PC-9 (cell line): ENCODE measurements at regions not wholly inside any gene's neighbourhood (a gene's known extent, or its start where the extent isn't known, plus 50 kb on each side); places are given as distances from the start of the nearest gene placed in this dataset.

ENCODE experiments used
- BruUV-seq: library from RNA; stranded (reverse); fragments of 400-500 nt; replicated peaks from 2 replicates; lab custom pipeline; 2021; lab: Mats Ljungman, UMichigan
- CTCF ChIA-PET: fragments of 300-600 bp; sonication (Branson Sonifier 250); formaldehyde crosslinking; loops from one replicate; lab custom pipeline; 2022; ENCODE audit warnings: antibody characterized with exemption; lab: Charles Lee
- POLR2A ChIA-PET: fragments of 300-600 bp; sonication (Branson Sonifier 250); formaldehyde crosslinking; loops from one replicate; lab custom pipeline; 2022; ENCODE audit warnings: antibody characterized with exemption; ENCODE audit not compliant: unreplicated experiment; lab: Charles Lee
- DNase-seq, 2 experiments: peaks; one replicate each; pipeline versions ENCODE4 v3.0.0 to v3.0.0-alpha.2; 2015 to 2022; ENCODE audit warnings: mixed read lengths in 1 of 2
- H2AFZ ChIP-seq: fragments of 200-600 bp; sonication (generic); 2 replicates; pipeline ENCODE4 v1.8.1; 2017; ENCODE audit warnings: antibody characterized with exemption
- H3F3A ChIP-seq: fragments of 200-600 bp; sonication (generic); 2 replicates; pipeline ENCODE4 v1.8.1; 2017; ENCODE audit warnings: antibody characterized with exemption, mild to moderate bottlenecking, low read depth; ENCODE audit not compliant: insufficient read depth
- H3K27ac ChIP-seq: fragments of 200-600 bp; sonication (generic); 2 replicates; pipeline ENCODE4 v1.6.1; 2016; ENCODE audit warnings: mixed run types
- H3K27me3 ChIP-seq: fragments of 200-600 bp; sonication (generic); 2 replicates; pipeline ENCODE4 v1.6.1; 2016; ENCODE audit warnings: low read depth, mixed run types; ENCODE audit not compliant: insufficient read depth
- H3K36me3 ChIP-seq: fragments of 200-600 bp; sonication (generic); 2 replicates; pipeline ENCODE4 v1.6.1; 2016; ENCODE audit warnings: low read depth, mixed run types
- H3K4me1 ChIP-seq: fragments of 200-600 bp; sonication (generic); replicated peaks from 2 replicates; pipeline ENCODE4 v1.6.1; 2016; ENCODE audit warnings: mixed run types; ENCODE audit not compliant: insufficient read depth
- H3K4me2 ChIP-seq: fragments of 200-600 bp; sonication (generic); 2 replicates; pipeline ENCODE4 v1.6.1; 2017; ENCODE audit warnings: mixed run types
- H3K4me3 ChIP-seq: fragments of 200-600 bp; sonication (generic); 2 replicates; pipeline ENCODE4 v1.6.1; 2016; ENCODE audit warnings: mixed run types
- H3K79me2 ChIP-seq: fragments of 200-600 bp; sonication (generic); 2 replicates; pipeline ENCODE4 v1.6.1; 2017; ENCODE audit warnings: low read depth, mixed run types
- H3K9me2 ChIP-seq: fragments of 200-600 bp; sonication (generic); 2 replicates; pipeline ENCODE4 v1.8.1; 2017; ENCODE audit warnings: mild to moderate bottlenecking; ENCODE audit not compliant: insufficient read depth
- H3K9me3 ChIP-seq: fragments of 200-600 bp; sonication (generic); 2 replicates; pipeline ENCODE4 v1.8.1; 2016; ENCODE audit warnings: low read depth; ENCODE audit not compliant: insufficient read depth
- H4K20me1 ChIP-seq: fragments of 200-600 bp; sonication (generic); 2 replicates; pipeline ENCODE4 v1.8.1; 2017; ENCODE audit not compliant: insufficient read depth
- EZH2 ChIP-seq: fragments of 200-600 bp; sonication (generic); IDR thresholded peaks from 2 replicates; pipeline ENCODE4 v1.8.0; 2017; ENCODE audit warnings: antibody characterized with exemption, low read depth
- intact Hi-C: fragments of 100-400 bp; cut with micrococcal nuclease; formaldehyde crosslinking; loops from one replicate; pipeline ENCODE4 v1.10.0; 2022; ENCODE audit not compliant: unreplicated experiment
- TF ChIP-seq, protein P1 (sequence below): fragments of 200-600 bp; sonication (generic); conservative IDR thresholded peaks from 2 replicates; pipeline ENCODE4 v1.6.1; 2017; ENCODE audit warnings: mixed run types, antibody characterized with exemption, mild to moderate bottlenecking, moderate library complexity

DNA sequence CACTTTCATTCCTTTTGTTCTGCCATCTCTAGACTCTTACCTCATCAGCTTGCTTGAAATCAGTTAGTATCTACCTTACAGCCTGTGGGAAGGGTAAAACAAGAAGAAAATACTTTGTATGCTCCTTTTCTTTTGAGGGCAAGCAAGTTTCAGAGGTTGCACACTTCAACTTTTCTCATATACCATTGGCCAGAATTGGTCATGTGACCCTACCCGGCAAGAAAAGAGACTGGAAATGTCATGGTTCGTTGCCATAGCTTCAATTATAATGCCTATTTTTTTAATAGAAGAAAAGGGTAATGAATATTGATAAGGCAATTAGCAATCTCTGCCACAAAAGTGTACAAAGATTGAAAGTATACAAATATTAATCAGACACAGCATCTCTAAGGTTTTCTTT lies 346.7 kb upstream of the TACR3 start:
- H3K27me3 ChIP-seq, result no peaks in the 10 kb centered on the region
- CTCF ChIA-PET, result no interaction called here
- H3K4me2 ChIP-seq, result no peak overlapping the region
- no peak for TF ChIP-seq EZH2
- TF ChIP-seq, protein P1, sequence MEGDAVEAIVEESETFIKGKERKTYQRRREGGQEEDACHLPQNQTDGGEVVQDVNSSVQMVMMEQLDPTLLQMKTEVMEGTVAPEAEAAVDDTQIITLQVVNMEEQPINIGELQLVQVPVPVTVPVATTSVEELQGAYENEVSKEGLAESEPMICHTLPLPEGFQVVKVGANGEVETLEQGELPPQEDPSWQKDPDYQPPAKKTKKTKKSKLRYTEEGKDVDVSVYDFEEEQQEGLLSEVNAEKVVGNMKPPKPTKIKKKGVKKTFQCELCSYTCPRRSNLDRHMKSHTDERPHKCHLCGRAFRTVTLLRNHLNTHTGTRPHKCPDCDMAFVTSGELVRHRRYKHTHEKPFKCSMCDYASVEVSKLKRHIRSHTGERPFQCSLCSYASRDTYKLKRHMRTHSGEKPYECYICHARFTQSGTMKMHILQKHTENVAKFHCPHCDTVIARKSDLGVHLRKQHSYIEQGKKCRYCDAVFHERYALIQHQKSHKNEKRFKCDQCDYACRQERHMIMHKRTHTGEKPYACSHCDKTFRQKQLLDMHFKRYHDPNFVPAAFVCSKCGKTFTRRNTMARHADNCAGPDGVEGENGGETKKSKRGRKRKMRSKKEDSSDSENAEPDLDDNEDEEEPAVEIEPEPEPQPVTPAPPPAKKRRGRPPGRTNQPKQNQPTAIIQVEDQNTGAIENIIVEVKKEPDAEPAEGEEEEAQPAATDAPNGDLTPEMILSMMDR, result no peak
- H4K20me1 ChIP-seq, result no peaks in the 10 kb centered on the region
- intact Hi-C loops, result no loop called here
- no peak overlapping the region for H2AFZ ChIP-seq
- H3K36me3 ChIP-seq, result no peaks in the 10 kb centered on the region
- H3K9me2 ChIP-seq, result no peaks in the 10 kb centered on the region
- H3F3A ChIP-seq, result no peaks in the 10 kb centered on the region
- H3K9me3 ChIP-seq, result no peaks in the 10 kb centered on the region
- POLR2A ChIA-PET, result no interaction called here
- DNase-seq, result no peak
- H3K4me3 ChIP-seq, result no peak overlapping the region
- H3K4me1 ChIP-seq, result no peaks in the 10 kb centered on the region
- H3K27ac ChIP-seq, result no peak overlapping the region
- H3K79me2 ChIP-seq, result no peaks in the 10 kb centered on the region
- BruUV-seq, result no TSS peak

DNA sequence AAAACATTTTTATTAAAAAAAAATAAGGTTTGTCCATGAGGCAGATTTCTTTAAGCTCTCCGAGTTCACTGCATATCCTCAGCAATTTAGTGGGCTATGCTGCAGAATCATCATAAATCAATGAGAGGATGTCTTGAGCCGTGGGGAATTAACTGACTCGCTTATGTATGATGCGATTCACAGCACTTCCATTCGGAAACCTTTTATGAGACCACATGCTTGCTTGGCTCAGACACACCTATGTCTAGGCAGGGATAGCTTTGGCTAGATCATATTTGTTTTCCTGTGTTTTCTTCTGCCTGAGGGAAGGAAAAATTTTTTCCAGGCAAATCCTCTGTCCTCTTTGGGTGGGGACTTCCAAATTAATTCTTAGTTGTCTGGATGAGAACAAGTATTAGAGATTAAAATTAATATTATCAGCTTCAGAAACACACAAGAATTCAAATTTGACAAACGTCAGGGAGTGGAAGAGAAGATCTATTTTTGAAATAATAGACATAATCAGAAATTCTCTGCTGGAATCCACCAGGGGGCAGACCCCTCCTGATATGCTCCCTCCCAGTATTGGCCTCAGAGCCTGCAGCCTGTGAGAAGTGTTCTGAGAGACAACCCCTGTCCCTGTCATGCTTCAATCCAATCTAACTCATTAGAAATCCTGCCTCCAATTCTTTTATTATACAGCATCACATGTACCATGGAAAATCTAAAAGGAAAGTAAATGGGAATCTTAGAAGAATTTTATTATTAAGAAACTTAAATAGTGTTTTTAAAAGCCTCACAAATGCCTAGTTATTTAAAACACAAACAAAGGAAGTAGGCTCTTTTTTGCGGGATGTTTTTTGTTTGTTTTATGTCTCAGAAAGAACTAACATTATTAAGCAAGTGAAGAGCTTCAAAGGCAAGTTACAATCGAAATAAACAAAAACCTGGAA lies 345.1 kb upstream of the TACR3 start:
- intact Hi-C loops, result loop anchor here (1.0 kb wide), 1 partner anchor 795 kb away; no protein-coding TSS in a partner anchor
- Histone ChIP-seq H2AFZ (no peak overlapping the region), H3K4me2 (no peak overlapping the region), H3K27me3 (no peaks in the 10 kb centered on the region), H3K9me2 (no peaks in the 10 kb centered on the region), H3K4me1 (no peaks in the 10 kb centered on the region), H3K79me2 (no peaks in the 10 kb centered on the region), H3K9me3 (no peaks in the 10 kb centered on the region), H3K4me3 (no peak overlapping the region), H3F3A (no peaks in the 10 kb centered on the region), H3K27ac (no peak overlapping the region), H4K20me1 (no peaks in the 10 kb centered on the region), H3K36me3 (no peaks in the 10 kb centered on the region)
- no TSS peak for BruUV-seq
- TF ChIP-seq, protein P1, result peak; percentile 61
- no peak for TF ChIP-seq EZH2
- peak in 1 of 2 experiments; percentile 11 for DNase-seq
- ChIA-PET POLR2A (no interaction called here), CTCF (interaction anchor here (0.5 kb wide), 1 partner anchor 814 kb away, joined by 3 read pairs; no protein-coding TSS in a partner anchor)

DNA sequence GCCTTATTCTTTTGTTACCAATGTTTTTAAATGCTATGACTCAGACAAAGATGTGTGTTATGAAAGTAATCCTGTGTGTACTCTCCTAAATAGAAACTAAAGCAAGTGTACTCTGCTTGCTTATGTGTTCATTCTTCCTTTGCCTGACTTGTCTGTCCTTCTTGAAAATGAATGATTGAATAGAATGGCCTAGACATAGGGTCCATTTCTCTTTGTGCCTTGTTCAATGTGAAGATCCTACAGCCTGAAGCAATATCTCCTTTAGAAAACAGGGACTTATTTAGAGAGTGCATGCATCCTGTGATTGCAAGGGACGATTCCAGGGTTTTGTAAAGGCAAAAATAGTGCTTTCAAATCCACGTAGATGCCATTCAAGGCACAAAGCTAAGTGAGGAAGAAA lies 343.6 kb upstream of the TACR3 start:
- H4K20me1 ChIP-seq, result no peaks in the 10 kb centered on the region
- H3K9me3 ChIP-seq, result no peaks in the 10 kb centered on the region
- H3F3A ChIP-seq, result no peaks in the 10 kb centered on the region
- BruUV-seq, result no TSS peak
- no peak overlapping the region for H3K4me2 ChIP-seq
- no peaks in the 10 kb centered on the region for H3K9me2 ChIP-seq
- no peak overlapping the region for H2AFZ ChIP-seq
- no peaks in the 10 kb centered on the region for H3K27me3 ChIP-seq
- intact Hi-C loops, result no loop called here
- no peaks in the 10 kb centered on the region for H3K79me2 ChIP-seq
- H3K36me3 ChIP-seq, result no peaks in the 10 kb centered on the region
- H3K4me1 ChIP-seq, result no peaks in the 10 kb centered on the region
- ChIA-PET CTCF (no interaction called here), POLR2A (no interaction called here)
- no peak overlapping the region for H3K4me3 ChIP-seq
- DNase-seq, result no peak
- no peak overlapping the region for H3K27ac ChIP-seq
- no peak for TF ChIP-seq EZH2
- TF ChIP-seq, protein P1, result no peak
